ENCODE measurements at regions not wholly inside any gene's neighbourhood (a gene's known extent, or its start where the extent isn't known, plus 50 kb on each side); places are given as distances from the start of the nearest gene placed in this dataset.

DNA sequence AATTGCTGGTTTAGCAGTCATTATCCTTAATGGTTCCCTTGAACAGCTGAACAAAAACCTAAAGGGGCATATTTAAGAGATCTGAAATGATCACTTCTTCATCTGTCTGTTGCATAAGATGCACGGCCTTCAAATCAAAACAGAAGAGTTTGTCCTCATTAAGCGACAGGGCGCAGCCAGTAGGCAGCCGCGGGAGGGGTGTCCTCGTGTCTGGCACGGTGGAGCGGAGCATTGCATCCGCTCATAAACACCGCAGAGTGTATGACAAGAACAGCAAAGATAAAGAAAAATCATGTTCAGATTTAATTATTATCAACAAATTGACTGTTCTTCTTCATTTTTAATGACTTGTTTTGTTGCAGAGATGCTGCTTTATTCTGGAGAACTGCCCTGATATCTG lies 255.6 kb upstream of the ADARB2 start (continued):
- TF ChIP-seq ZSCAN18 (CRISPR knock-in tag; IDR thresholded peaks at IDR 0.05) (no peak), SMAD4 (CRISPR knock-in tag; IDR thresholded peaks at IDR 0.05) (no peak), TEAD1 (CRISPR knock-in tag; IDR thresholded peaks at IDR 0.05) (no peak), ZNF317 (CRISPR knock-in tag; IDR thresholded peaks at IDR 0.05; ENCODE audit: borderline replicate concordance, low read depth) (no peak), SP1 (CRISPR knock-in tag; conservative IDR thresholded peaks at IDR 0.05) (no peak)

DNA sequence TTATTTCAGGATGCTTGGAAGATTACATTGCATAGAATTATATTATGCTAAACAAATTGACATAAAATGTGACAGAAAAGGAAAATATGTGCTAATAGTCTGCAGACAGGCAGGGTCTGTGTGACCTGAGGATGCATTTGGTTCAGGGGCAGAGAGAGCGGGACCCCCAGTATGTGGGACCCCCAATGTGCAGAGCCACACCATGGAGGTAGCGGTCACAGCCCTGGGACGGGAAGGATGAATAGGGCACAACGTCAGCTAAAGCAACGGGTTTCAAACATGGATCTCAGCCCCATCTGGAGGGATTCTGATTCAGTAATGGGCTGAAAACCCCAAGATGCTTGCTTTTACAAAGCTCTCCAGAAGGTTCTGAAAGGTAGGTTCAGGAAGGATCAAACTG lies 251.8 kb upstream of the ADARB2 start:
- ATAC-seq (no peak), DNase-seq (ENCODE audit: low spot score) (no peak)
- peaks cover 14% of the 10 kb centered on the region for H3K27me3 Mint-ChIP-seq (ENCODE audit: low read depth)
- no peak overlapping the region for H3K4me3 Mint-ChIP-seq
- H3K27ac Mint-ChIP-seq = no peak overlapping the region
- H3K9me3 Mint-ChIP-seq = peaks cover 8% of the 10 kb centered on the region; the same call in 1 of the 2 replicates
- TF ChIP-seq ELF4 (CRISPR knock-in tag; IDR thresholded peaks at IDR 0.05; ENCODE audit: low read depth) (no peak), TCF7 (CRISPR knock-in tag; IDR thresholded peaks at IDR 0.05; ENCODE audit: low read depth) (no peak), CBFB (CRISPR knock-in tag; IDR thresholded peaks at IDR 0.05; ENCODE audit: low read depth) (no peak), ETV6 (CRISPR knock-in tag; IDR thresholded peaks at IDR 0.05) (no peak), SMAD3 (CRISPR knock-in tag; IDR thresholded peaks at IDR 0.05; ENCODE audit: borderline replicate concordance) (no peak), RORB (CRISPR knock-in tag; IDR thresholded peaks at IDR 0.05) (no peak), PRRX2 (CRISPR knock-in tag; IDR thresholded peaks at IDR 0.05) (no peak), NFYB (CRISPR knock-in tag; conservative IDR thresholded peaks at IDR 0.05; ENCODE audit: low read depth) (no peak), TEAD1 (CRISPR knock-in tag; IDR thresholded peaks at IDR 0.05) (no peak), HMGA2 (CRISPR knock-in tag; IDR thresholded peaks at IDR 0.05) (no peak)
- TF ChIP-seq, protein P1, sequence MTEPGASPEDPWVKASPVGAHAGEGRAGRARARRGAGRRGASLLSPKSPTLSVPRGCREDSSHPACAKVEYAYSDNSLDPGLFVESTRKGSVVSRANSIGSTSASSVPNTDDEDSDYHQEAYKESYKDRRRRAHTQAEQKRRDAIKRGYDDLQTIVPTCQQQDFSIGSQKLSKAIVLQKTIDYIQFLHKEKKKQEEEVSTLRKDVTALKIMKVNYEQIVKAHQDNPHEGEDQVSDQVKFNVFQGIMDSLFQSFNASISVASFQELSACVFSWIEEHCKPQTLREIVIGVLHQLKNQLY (CRISPR knock-in tag; IDR thresholded peaks at IDR 0.05) = no peak
- TF ChIP-seq, protein P2, sequence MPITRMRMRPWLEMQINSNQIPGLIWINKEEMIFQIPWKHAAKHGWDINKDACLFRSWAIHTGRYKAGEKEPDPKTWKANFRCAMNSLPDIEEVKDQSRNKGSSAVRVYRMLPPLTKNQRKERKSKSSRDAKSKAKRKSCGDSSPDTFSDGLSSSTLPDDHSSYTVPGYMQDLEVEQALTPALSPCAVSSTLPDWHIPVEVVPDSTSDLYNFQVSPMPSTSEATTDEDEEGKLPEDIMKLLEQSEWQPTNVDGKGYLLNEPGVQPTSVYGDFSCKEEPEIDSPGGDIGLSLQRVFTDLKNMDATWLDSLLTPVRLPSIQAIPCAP (CRISPR knock-in tag; IDR thresholded peaks at IDR 0.05) = no peak
- ChIA-PET CTCF (no interaction called here), POLR2A (no interaction called here)
- 0 out of 2 replicates have a peak, but pooled peaks cover 2% of the 10 kb centered on the region for H3K36me3 Mint-ChIP-seq
- no peaks in the 10 kb centered on the region for H3K4me1 Mint-ChIP-seq

- POLR2A ChIA-PET = no interaction called here
- ATAC-seq (no peak), DNase-seq (ENCODE audit: low spot score) (no peak)
- no peaks in the 10 kb centered on the region for H3K4me1 Mint-ChIP-seq
- peaks cover 19% of the 10 kb centered on the region for H3K9me3 Mint-ChIP-seq
- no peaks in the 10 kb centered on the region for H3K36me3 Mint-ChIP-seq
- CTCF ChIA-PET = no interaction called here
- H3K27me3 Mint-ChIP-seq (ENCODE audit: low read depth) = peaks cover 13% of the 10 kb centered on the region
- TF ChIP-seq CDX4 (CRISPR knock-in tag; IDR thresholded peaks at IDR 0.05; ENCODE audit: borderline replicate concordance) (no peak), ARID4B (CRISPR knock-in tag; IDR thresholded peaks at IDR 0.05; ENCODE audit: borderline replicate concordance) (no peak)
- H3K4me3 Mint-ChIP-seq = no peak overlapping the region
- no peak overlapping the region for H3K27ac Mint-ChIP-seq
These were observed 244.7 kb upstream of the ADARB2 start for GRCh38 chr10:1981976-1982375.
